Astrocyte of the cerebellum (primary cell): ENCODE measurements at regions not wholly inside any gene's neighbourhood (a gene's known extent, or its start where the extent isn't known, plus 50 kb on each side); places are given as distances from the start of the nearest gene placed in this dataset.
"Not testable (repeated sequence)": the region's sequence is repeated elsewhere in the genome, so short reads cannot be mapped to it uniquely, and the experiment has no call there.

Source experiments
- DNase-seq: peaks from one replicate; pipeline ENCODE4 v3.0.0-alpha.2; 2011; ENCODE audit warnings: low read depth
- H3K4me3 ChIP-seq: 2 replicates; pipeline ENCODE4 v1.5.1; 2011; ENCODE audit warnings: mild to moderate bottlenecking, low read depth, low read length, moderate library complexity
- in situ Hi-C: cut with HindIII; loops from 2 replicates; pipeline ENCODE4 v1.10.0; 2017; ENCODE audit warnings: low sequenced_read_pairs
- TF ChIP-seq, protein P1 (sequence below): IDR thresholded peaks from 2 replicates; pipeline ENCODE4 v1.5.1; 2012; ENCODE audit warnings: low read length, low read depth, moderate library complexity, mild to moderate bottlenecking; ENCODE audit errors: missing control alignments

DNA sequence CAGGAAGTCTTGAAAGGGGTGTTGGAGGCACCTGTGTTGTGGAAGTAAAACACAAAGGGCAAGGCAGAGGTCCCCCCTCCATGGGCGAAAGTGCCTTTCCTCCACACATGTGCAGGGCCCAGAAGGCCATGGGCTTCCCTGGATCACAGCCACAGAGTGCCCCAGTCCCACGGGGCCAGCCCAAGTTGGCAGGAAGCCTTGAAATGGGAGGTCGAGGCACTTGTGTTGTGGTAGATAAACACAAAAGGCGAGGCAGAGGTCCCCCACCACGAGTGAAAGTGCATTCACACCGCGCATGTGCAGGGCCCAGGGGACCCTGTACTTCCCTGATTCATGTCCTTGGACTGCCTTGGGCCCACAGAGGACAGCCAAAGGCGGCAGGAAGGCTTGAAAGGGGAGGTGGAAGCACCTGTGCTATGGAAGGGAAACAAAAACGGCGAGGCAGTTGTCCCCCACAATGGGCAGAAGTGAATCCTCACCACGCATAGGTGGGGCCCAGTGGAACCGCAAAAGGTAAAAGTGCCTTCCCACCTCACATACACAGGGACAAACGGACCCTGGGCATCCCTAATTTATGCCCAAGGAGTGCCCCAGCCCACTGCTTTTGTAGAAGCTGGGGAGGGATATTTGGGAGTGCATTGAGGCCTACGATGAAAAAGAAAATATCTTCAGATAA is 585.4 kb downstream of the ALG10 start:
- H3K4me3 ChIP-seq = no peak overlapping the region
- TF ChIP-seq, protein P1, sequence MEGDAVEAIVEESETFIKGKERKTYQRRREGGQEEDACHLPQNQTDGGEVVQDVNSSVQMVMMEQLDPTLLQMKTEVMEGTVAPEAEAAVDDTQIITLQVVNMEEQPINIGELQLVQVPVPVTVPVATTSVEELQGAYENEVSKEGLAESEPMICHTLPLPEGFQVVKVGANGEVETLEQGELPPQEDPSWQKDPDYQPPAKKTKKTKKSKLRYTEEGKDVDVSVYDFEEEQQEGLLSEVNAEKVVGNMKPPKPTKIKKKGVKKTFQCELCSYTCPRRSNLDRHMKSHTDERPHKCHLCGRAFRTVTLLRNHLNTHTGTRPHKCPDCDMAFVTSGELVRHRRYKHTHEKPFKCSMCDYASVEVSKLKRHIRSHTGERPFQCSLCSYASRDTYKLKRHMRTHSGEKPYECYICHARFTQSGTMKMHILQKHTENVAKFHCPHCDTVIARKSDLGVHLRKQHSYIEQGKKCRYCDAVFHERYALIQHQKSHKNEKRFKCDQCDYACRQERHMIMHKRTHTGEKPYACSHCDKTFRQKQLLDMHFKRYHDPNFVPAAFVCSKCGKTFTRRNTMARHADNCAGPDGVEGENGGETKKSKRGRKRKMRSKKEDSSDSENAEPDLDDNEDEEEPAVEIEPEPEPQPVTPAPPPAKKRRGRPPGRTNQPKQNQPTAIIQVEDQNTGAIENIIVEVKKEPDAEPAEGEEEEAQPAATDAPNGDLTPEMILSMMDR = no peak
- in situ Hi-C loops = no loop called here
- no peak for DNase-seq

DNA sequence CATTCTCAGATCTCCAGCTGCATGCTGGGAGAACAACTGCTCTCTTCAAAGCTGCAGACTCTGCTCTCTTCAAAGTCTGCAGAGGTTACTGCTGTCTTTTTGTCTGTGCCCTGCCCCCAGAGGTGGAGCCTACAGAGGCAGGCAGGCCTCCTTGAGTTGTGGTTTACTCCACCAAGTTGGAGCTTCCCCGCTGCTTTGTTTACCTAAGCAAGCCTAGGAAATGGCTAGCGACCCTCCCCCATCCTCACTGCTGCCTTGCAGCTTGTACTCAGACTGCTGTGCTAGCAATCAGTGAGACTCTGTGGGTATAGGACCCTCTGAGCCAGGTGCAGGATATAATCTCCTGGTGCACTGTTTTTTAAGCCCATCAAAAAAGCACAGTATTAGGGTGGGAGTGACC is 591.7 kb downstream of the ALG10 start:
- in situ Hi-C loops, DNase-seq: not testable (repeated sequence)

DNA sequence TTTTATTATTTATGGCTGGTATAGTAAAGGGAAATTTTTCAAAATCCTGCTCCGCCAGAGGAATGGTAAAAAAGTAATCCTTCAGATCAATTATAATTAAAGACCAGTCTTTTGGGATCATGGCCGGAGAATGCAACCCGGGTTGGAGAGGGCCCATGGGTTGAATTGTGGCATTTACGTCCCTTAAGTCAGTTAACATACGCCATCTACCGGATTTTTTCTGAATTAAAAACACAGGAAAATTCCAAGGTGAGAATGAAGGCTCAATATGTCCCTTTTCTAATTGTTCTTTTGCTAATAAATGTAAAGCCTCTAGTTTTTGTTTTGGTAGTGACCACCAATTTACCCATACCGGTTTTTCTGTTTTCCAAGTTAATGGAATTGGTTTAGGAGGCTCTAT is 602.8 kb downstream of the ALG10 start:
- no peak for DNase-seq
- H3K4me3 ChIP-seq = no peak overlapping the region
- TF ChIP-seq, protein P1 = no peak
- in situ Hi-C loops = no loop called here

More for the DNA sequence above, 591.7 kb downstream of the ALG10 start:
- not testable (repeated sequence) for H3K4me3 ChIP-seq

DNA sequence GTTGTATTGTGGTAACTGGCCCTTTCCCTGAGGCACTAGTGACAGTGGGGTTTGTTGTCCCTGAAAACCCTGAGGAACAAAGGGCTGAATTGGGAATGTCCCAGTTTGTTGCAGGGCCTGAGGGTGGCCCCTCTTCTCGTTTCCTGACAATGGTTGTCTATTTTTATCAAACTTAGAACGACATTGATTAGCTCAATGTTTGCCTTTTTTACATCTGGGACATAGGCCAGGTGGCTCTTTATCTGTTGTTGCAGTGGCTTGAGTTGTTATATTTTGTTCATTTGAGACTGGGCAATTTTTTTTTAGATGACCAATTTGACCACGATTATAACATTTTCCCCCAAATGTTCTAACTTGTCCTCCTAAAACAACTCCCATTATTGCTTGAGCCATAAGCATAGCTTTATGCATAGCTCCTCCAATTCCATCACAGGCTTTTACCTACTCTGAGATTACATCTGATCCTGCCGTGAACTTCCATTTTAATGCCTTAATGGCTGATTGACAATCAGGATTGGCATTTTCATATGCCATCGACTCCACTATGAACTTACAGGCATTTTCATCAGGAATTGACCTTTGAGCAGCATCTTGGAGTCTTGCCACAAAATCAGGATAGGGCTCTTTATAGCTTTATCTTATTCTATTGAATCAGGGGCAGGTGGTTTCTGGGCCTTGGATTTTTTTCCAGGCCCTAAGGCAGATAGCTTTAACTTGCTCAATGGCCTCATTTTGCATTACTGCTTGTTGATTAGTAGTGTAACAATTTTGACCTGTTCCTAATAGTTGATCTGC is 604.3 kb downstream of the ALG10 start:
- TF ChIP-seq, protein P1 = no peak

More for the DNA sequence above, 604.3 kb downstream of the ALG10 start:
- in situ Hi-C loops = no loop called here
- no peak overlapping the region for H3K4me3 ChIP-seq
- DNase-seq = no peak
